SK-N-SH (cell line): ENCODE measurements at regions not wholly inside any gene's neighbourhood (a gene's known extent, or its start where the extent isn't known, plus 50 kb on each side); places are given as distances from the start of the nearest gene placed in this dataset.

Source experiments
- CTCF ChIA-PET: fragments of 300-600, 350-600 bp; formaldehyde crosslinking; extraction: SDS; loops from one replicate; lab custom pipeline; 2021; lab: Yijun Ruan, JAX
- POLR2A ChIA-PET: fragments of 350-600 bp; sonication (Branson Sonifier 250); formaldehyde crosslinking; extraction: SDS; loops from one replicate; lab custom pipeline; 2020; ENCODE audit warnings: antibody characterized with exemption, inconsistent platforms; lab: Yijun Ruan, JAX
- DNase-seq: peaks from one replicate; pipeline ENCODE4 v3.0.0; 2012
- H2AFZ ChIP-seq: fragments of 200-600 bp; sonication (generic); 2 replicates; pipeline ENCODE4 v1.8.1; 2016; ENCODE audit warnings: antibody characterized with exemption, mild to moderate bottlenecking, low read depth
- H3F3A ChIP-seq: fragments of 200-600 bp; sonication (generic); replicated peaks from 2 replicates; pipeline ENCODE3; 2016; ENCODE audit warnings: antibody characterized with exemption, mild to moderate bottlenecking; ENCODE audit not compliant: insufficient read depth
- H3K27ac ChIP-seq, 2 experiments: fragments of 200-500 bp in 1 of 2; fragments of 200-600 bp in 1 of 2; sonication (Bioruptor generic) in 1 of 2; sonication (generic), shearing (Covaris generic) in 1 of 2; 2 replicates each; pipeline versions ENCODE4 v1.5.1 to v1.6.1; 2014 to 2016; ENCODE audit warnings: low read depth in 2 of 2, inconsistent platforms in 1 of 2, low read length in 1 of 2, mild to moderate bottlenecking in 1 of 2, mixed read lengths in 1 of 2
- H3K27me3 ChIP-seq: fragments of 200-600 bp; sonication (generic), shearing (Covaris generic); 2 replicates; pipeline ENCODE4 v1.6.1; 2016; ENCODE audit warnings: mixed run types; ENCODE audit not compliant: insufficient read depth
- H3K36me3 ChIP-seq, 2 experiments: fragments of 200-500 bp in 1 of 2; fragments of 200-600 bp in 1 of 2; sonication (Bioruptor generic) in 1 of 2; sonication (generic) in 1 of 2; replicated peaks in 1 of 2; 2 replicates each; pipeline versions ENCODE3 to v1.5.1; 2014 to 2016; ENCODE audit warnings: low read length in 1 of 2, mild to moderate bottlenecking in 1 of 2; ENCODE audit not compliant: insufficient read depth in 2 of 2, control insufficient read depth in 1 of 2
- H3K4me1 ChIP-seq, 2 experiments: fragments of 200-500 bp in 1 of 2; fragments of 200-600 bp in 1 of 2; sonication (Bioruptor generic) in 1 of 2; sonication (generic), shearing (Covaris generic) in 1 of 2; 2 replicates each; pipeline versions ENCODE4 v1.5.1 to v1.6.1; 2014 to 2016; ENCODE audit warnings: low read depth in 1 of 2, low read length in 1 of 2, mixed run types in 1 of 2; ENCODE audit not compliant: insufficient read depth in 2 of 2, control insufficient read depth in 1 of 2
- H3K4me2 ChIP-seq: fragments of 200-600 bp; sonication (generic), shearing (Covaris generic); 2 replicates; pipeline ENCODE4 v1.6.1; 2017; ENCODE audit warnings: mixed run types
- H3K4me3 ChIP-seq, 2 experiments: fragments of 200-500 bp in 1 of 2; fragments of 200-600 bp in 1 of 2; sonication (Bioruptor generic) in 1 of 2; sonication (generic), shearing (Covaris generic) in 1 of 2; 2 replicates each; pipeline versions ENCODE4 v1.5.1 to v1.8.1; 2014 to 2016; ENCODE audit warnings: low read depth in 2 of 2, inconsistent platforms in 1 of 2, low read length in 1 of 2, mild to moderate bottlenecking in 1 of 2, mixed read lengths in 1 of 2, moderate library complexity in 1 of 2
- H3K79me2 ChIP-seq: fragments of 200-600 bp; sonication (generic); 2 replicates; pipeline ENCODE4 v1.8.1; 2017; ENCODE audit warnings: mild to moderate bottlenecking; ENCODE audit not compliant: insufficient read depth
- H3K9ac ChIP-seq: fragments of 200-600 bp; sonication (generic); 2 replicates; pipeline ENCODE4 v1.6.1; 2017; ENCODE audit warnings: mixed run types
- H3K9me2 ChIP-seq: fragments of 200-600 bp; sonication (generic); 2 replicates; pipeline ENCODE4 v1.6.1; 2017; ENCODE audit warnings: mixed run types
- H3K9me3 ChIP-seq: fragments of 200-600 bp; sonication (generic); 2 replicates; pipeline ENCODE4 v1.6.1; 2017; ENCODE audit warnings: mixed run types, mild to moderate bottlenecking, moderate library complexity
- H4K20me1 ChIP-seq: fragments of 200-600 bp; sonication (generic); 2 replicates; pipeline ENCODE4 v1.6.1; 2017; ENCODE audit warnings: mild to moderate bottlenecking, mixed run types; ENCODE audit not compliant: insufficient read depth
- CTCF ChIP-seq: fragments of 200-600 bp; sonication (generic); IDR thresholded peaks from 2 replicates; pipeline ENCODE4 v1.6.1; 2017; ENCODE audit warnings: antibody characterized with exemption, mild to moderate bottlenecking, moderate library complexity
- GABPA ChIP-seq: IDR thresholded peaks from 2 replicates; pipeline ENCODE4 v1.4.0; 2012; ENCODE audit warnings: low read depth, mild to moderate bottlenecking
- GATA2 ChIP-seq: sonication (generic); formaldehyde crosslinking; IDR thresholded peaks from 2 replicates; pipeline ENCODE4 v1.5.0; 2020; ENCODE audit warnings: mild to moderate bottlenecking, missing genetic modification reagents
- MXI1 ChIP-seq: IDR thresholded peaks from 2 replicates; pipeline ENCODE4 v1.6.1; 2012; ENCODE audit warnings: mild to moderate bottlenecking, low read depth, low read length, improper control_type of control experiment
- PBX3 ChIP-seq: IDR thresholded peaks from 2 replicates; pipeline ENCODE4; 2012
- RAD21 ChIP-seq: IDR thresholded peaks from 2 replicates; pipeline ENCODE4 v1.6.1; 2012; ENCODE audit warnings: mild to moderate bottlenecking, low read length
- RCOR1 ChIP-seq: fragments of 150-350 bp; IDR thresholded peaks from 2 replicates; pipeline ENCODE4 v1.6.1; 2017; ENCODE audit warnings: antibody characterized with exemption, low read length
- REST ChIP-seq: IDR thresholded peaks from 2 replicates; pipeline ENCODE4 v1.6.1; 2012; ENCODE audit warnings: mild to moderate bottlenecking, low read depth, low read length, moderate library complexity
- SMC3 ChIP-seq: IDR thresholded peaks from 2 replicates; pipeline ENCODE4 v1.6.1; 2012; ENCODE audit warnings: low read depth, low read length, improper control_type of control experiment
- TCF12 ChIP-seq: IDR thresholded peaks from 2 replicates; pipeline ENCODE4 v1.4.0; 2012
- USF1 ChIP-seq: IDR thresholded peaks from 2 replicates; pipeline ENCODE4 v1.4.0; 2012; ENCODE audit warnings: low read depth, borderline replicate concordance
- USF2 ChIP-seq: fragments of 150-350 bp; IDR thresholded peaks from 2 replicates; pipeline ENCODE4 v1.6.1; 2017; ENCODE audit warnings: antibody characterized with exemption, low read length, low read depth, borderline replicate concordance
- ZBTB33 ChIP-seq: IDR thresholded peaks from 2 replicates; pipeline ENCODE4 v1.4.0; 2012; ENCODE audit warnings: low read depth, borderline replicate concordance
- WGBS: methylation state at CpG from one replicate; pipeline ENCODE4 v1.1.6; 2017; ENCODE audit warnings: low lambda C conversion rate; 5-methylcytosine and 5-hydroxymethylcytosine counted together

- no peaks in the 10 kb centered on the region for H3K9me3 ChIP-seq
- H3K9me2 ChIP-seq = no peaks in the 10 kb centered on the region
- no peak for TF ChIP-seq ZBTB33
- no peak for TF ChIP-seq RCOR1
- TF ChIP-seq GATA2 (CRISPR knock-in tag) = no peak
- no peak for TF ChIP-seq REST
- no peak for TF ChIP-seq SMC3
- TF ChIP-seq GABPA = no peak
- no peak for TF ChIP-seq TCF12
- no peak for TF ChIP-seq MXI1
- no peak for TF ChIP-seq PBX3
- no peak for TF ChIP-seq RAD21
- ChIA-PET POLR2A (no interaction called here), CTCF (interaction anchor here (0.9 to 4.1 kb wide), 6 partner anchors 11 to 315 kb away, joined by 3 to 28 read pairs (median 3); no protein-coding TSS in a partner anchor)
- no peak overlapping the region for H3K4me2 ChIP-seq
- no peaks in the 10 kb centered on the region for H3F3A ChIP-seq
- WGBS = 60% methylated on average over 4 of the region's 4 CpGs
- no peaks in the 10 kb centered on the region for H3K27me3 ChIP-seq
- no peaks in the 10 kb centered on the region for H4K20me1 ChIP-seq
- H3K27ac ChIP-seq = no peak overlapping the region
- no peak overlapping the region for H2AFZ ChIP-seq
- H3K4me3 ChIP-seq = no peak overlapping the region
- peaks cover 0 to 23% of the 10 kb centered on the region in 2 experiments; a peak in 3 of 4 replicates for H3K4me1 ChIP-seq
- H3K36me3 ChIP-seq = no peaks in the 10 kb centered on the region
- no peak overlapping the region for H3K9ac ChIP-seq
- DNase-seq = no peak
- no peaks in the 10 kb centered on the region for H3K79me2 ChIP-seq
Observed at GRCh38 chr1:30108186-30108585, 615.2 kb downstream of the MATN1 start.

GRCh38 chr1:30106125-30106524 is 617.3 kb downstream of the MATN1 start:
- H3K27me3 ChIP-seq = no peaks in the 10 kb centered on the region
- H3K9ac ChIP-seq = no peak overlapping the region
- peak overlapping the region in 1 of 2 experiments; percentile 35; a peak in 1 of 4 replicates for H3K4me3 ChIP-seq
- H3K36me3 ChIP-seq = no peaks in the 10 kb centered on the region
- no peaks in the 10 kb centered on the region for H3K79me2 ChIP-seq
- no peaks in the 10 kb centered on the region for H3F3A ChIP-seq
- no peak overlapping the region for H3K27ac ChIP-seq
- peak; percentile 76 for DNase-seq
- WGBS = 31% methylated on average over 6 of the region's 8 CpGs
- no peaks in the 10 kb centered on the region for H3K9me2 ChIP-seq
- no peak overlapping the region for H2AFZ ChIP-seq
- H4K20me1 ChIP-seq = no peaks in the 10 kb centered on the region
- CTCF ChIA-PET = interaction anchor here (0.8 to 2.4 kb wide), 7 partner anchors 14 to 313 kb away, joined by 3 to 10 read pairs (median 3); no protein-coding TSS in a partner anchor
- H3K4me2 ChIP-seq = no peak overlapping the region
- TF ChIP-seq RAD21 = peak; percentile 50
- TF ChIP-seq USF2 = no peak
- TF ChIP-seq SMC3 = peak; percentile 49
- no peak for TF ChIP-seq USF1
- peak; percentile 54 for TF ChIP-seq CTCF
- no peak for TF ChIP-seq TCF12
- TF ChIP-seq, all 33 proteins: peak for 3
- POLR2A ChIA-PET = no interaction called here
- Histone ChIP-seq H3K4me1 (peaks cover 0 to 23% of the 10 kb centered on the region in 2 experiments; a peak in 3 of 4 replicates), H3K9me3 (no peaks in the 10 kb centered on the region)
